H1 (cell line): ENCODE measurements at regions not wholly inside any gene's neighbourhood (a gene's known extent, or its start where the extent isn't known, plus 50 kb on each side); places are given as distances from the start of the nearest gene placed in this dataset.

Experiments
- CEBPB ChIP-seq: IDR thresholded peaks from 2 replicates; pipeline ENCODE4 v1.6.1; 2012; ENCODE audit warnings: low read depth, low read length
- CTCF ChIP-seq, 3 experiments: IDR thresholded peaks; 1 replicate in 2 of 3; 2 replicates in 1 of 3; pipeline versions ENCODE4 v1.5.1 to v1.6.1; 2011; ENCODE audit warnings: low read length in 3 of 3, mild to moderate bottlenecking in 3 of 3, inconsistent platforms in 2 of 3, low read depth in 1 of 3, moderate library complexity in 1 of 3; ENCODE audit not compliant: insufficient read depth in 1 of 3; ENCODE audit errors: control extremely low read depth in 1 of 3
- GABPA ChIP-seq: IDR thresholded peaks from 2 replicates; pipeline ENCODE4 v1.6.1; 2011; ENCODE audit warnings: mild to moderate bottlenecking, low read length, moderate library complexity, borderline replicate concordance; ENCODE audit not compliant: insufficient read depth

GRCh38 chr2:42901076-42901640, 108.8 kb upstream of the HAAO start:
- TF ChIP-seq CEBPB (no peak), GABPA (no peak), CTCF (IDR thresholded peaks at IDR 0.05; ENCODE audit: control extremely low read depth in 1 of 3, insufficient read depth in 1 of 3, low read depth in 1 of 3, low read length in 3 of 3) (no peak)
